Natural killer cell (primary cell): ENCODE measurements at regions not wholly inside any gene's neighbourhood (a gene's known extent, or its start where the extent isn't known, plus 50 kb on each side); places are given as distances from the start of the nearest gene placed in this dataset.

Experiments used
- ATAC-seq, 3 donors: fragments of 150-1000 bp in 2 of 3; fragments of 200-7000 bp in 1 of 3; cut with Tn5 transposase; 1 replicate in 1 of 3; 2 replicates in 2 of 3; pipeline ENCODE4 v1.10.0; 2021; ENCODE audit warnings: mild to moderate bottlenecking in 2 of 3, moderate library complexity in 2 of 3
- DNase-seq, 2 donors: peaks; one replicate each; pipeline versions ENCODE4 v3.0.0 to v3.0.0-alpha.2; 2013 to 2021; ENCODE audit warnings: mixed read lengths in 1 of 2
- H3K27ac ChIP-seq: one replicate; pipeline ENCODE4 v1.5.1; 2013; ENCODE audit warnings: mild to moderate bottlenecking, low read length
- H3K27me3 ChIP-seq: one replicate; pipeline ENCODE4 v1.6.1; 2013; ENCODE audit warnings: low read length; ENCODE audit not compliant: control insufficient read depth, insufficient read depth
- H3K36me3 ChIP-seq: one replicate; pipeline ENCODE4 v1.6.1; 2013; ENCODE audit warnings: low read length; ENCODE audit not compliant: control insufficient read depth, insufficient read depth
- H3K4me1 ChIP-seq: one replicate; pipeline ENCODE4 v1.6.1; 2013; ENCODE audit warnings: low read length; ENCODE audit not compliant: control insufficient read depth, insufficient read depth
- H3K4me3 ChIP-seq: one replicate; pipeline ENCODE4 v1.5.1; 2013; ENCODE audit warnings: low read length
- H3K9me3 ChIP-seq: one replicate; pipeline ENCODE4 v1.6.1; 2013; ENCODE audit warnings: low read length; ENCODE audit not compliant: control insufficient read depth, insufficient read depth
- H3K27ac Mint-ChIP-seq, 2 donors: one replicate each; pipeline ENCODE4 v1.8.0; 2022; ENCODE audit warnings: mild to moderate bottlenecking in 2 of 2, mixed read lengths in 2 of 2, moderate library complexity in 1 of 2
- H3K27me3 Mint-ChIP-seq, 2 donors: one replicate each; pipeline ENCODE4 v1.8.0; 2022; ENCODE audit warnings: low read depth in 2 of 2, mixed read lengths in 2 of 2
- H3K36me3 Mint-ChIP-seq: one replicate; pipeline ENCODE4 v1.8.0; 2022; ENCODE audit warnings: mixed read lengths
- H3K4me1 Mint-ChIP-seq, 2 donors: one replicate each; pipeline ENCODE4 v1.8.0; 2022; ENCODE audit warnings: mixed read lengths in 2 of 2
- H3K4me3 Mint-ChIP-seq: one replicate; pipeline ENCODE4 v1.8.0; 2022; ENCODE audit warnings: mild to moderate bottlenecking, moderate library complexity, mixed read lengths
- H3K9me3 Mint-ChIP-seq, 2 donors: one replicate each; pipeline ENCODE4 v1.8.0; 2022; ENCODE audit warnings: mixed read lengths in 2 of 2
- CTCF ChIP-seq: fragments of 200-600 bp; IDR thresholded peaks from one replicate; pipeline ENCODE4 v1.8.0; 2022; ENCODE audit warnings: antibody characterized with exemption
- WGBS: methylation state at CpG from one replicate; pipeline ENCODE4 v1.1.7; 2013; ENCODE audit warnings: missing lambda C conversion rate; ENCODE audit not compliant: insufficient coverage; 5-methylcytosine and 5-hydroxymethylcytosine counted together
- intact Hi-C: fragments of 100-400 bp; cut with micrococcal nuclease; formaldehyde crosslinking; loops from one replicate; pipeline ENCODE4 v1.14.2; 2022

DNA sequence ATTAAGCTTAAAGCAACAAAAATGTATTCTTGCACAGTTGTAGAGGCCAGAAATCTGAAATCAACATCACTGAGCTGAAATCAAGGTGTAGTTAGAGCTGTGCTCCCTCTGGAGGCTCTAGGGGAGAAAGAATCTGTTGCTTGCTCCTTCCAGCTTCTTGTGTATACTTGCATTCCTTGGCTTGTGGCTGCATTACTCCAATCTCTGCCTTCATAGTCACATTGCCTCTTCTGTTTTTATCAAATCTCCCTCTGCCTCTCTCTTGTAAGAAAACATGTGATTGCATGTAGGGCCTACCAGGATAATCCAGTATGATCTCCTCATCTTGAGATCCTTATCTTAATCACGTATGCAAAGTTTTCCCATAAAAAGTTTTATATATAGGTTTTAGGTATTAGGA, 487.9 kb upstream of the SGO1 start:
- Mint-ChIP-seq H3K36me3 (peaks cover 7% of the 10 kb centered on the region), H3K9me3 (peaks cover 16 to 44% of the 10 kb centered on the region in 2 donors), H3K27me3 (no peaks in the 10 kb centered on the region), H3K4me3 (no peak overlapping the region), H3K4me1 (no peaks in the 10 kb centered on the region), H3K27ac (no peak overlapping the region)
- TF ChIP-seq CTCF: no peak
- ATAC-seq: no peak
- no CpG with 5 or more reads among the region's 1 CpG for WGBS
- H3K4me3 ChIP-seq: no peak overlapping the region
- no peaks in the 10 kb centered on the region for H3K4me1 ChIP-seq
- H3K9me3 ChIP-seq: peaks cover 2% of the 10 kb centered on the region
- H3K36me3 ChIP-seq: no peaks in the 10 kb centered on the region
- intact Hi-C loops: no loop called here
- no peaks in the 10 kb centered on the region for H3K27me3 ChIP-seq
- no peak for DNase-seq
- no peak overlapping the region for H3K27ac ChIP-seq

GRCh38 chr3:20669675-20670074, 483.7 kb upstream of the SGO1 start:
- H3K36me3 Mint-ChIP-seq: peaks cover 22% of the 10 kb centered on the region
- no peaks in the 10 kb centered on the region for H3K36me3 ChIP-seq
- no peak overlapping the region for H3K4me3 ChIP-seq
- intact Hi-C loops: no loop called here
- H3K27ac ChIP-seq: no peak overlapping the region
- H3K27me3 ChIP-seq: no peaks in the 10 kb centered on the region
- DNase-seq (no peak), ATAC-seq (no peak)
- H3K27ac Mint-ChIP-seq: no peak overlapping the region
- H3K4me3 Mint-ChIP-seq: no peak overlapping the region
- 85% methylated on average over 2 of the region's 2 CpGs for WGBS
- peaks cover 5% of the 10 kb centered on the region for H3K9me3 ChIP-seq
- H3K9me3 Mint-ChIP-seq: peaks cover 17 to 37% of the 10 kb centered on the region in 2 donors
- H3K27me3 Mint-ChIP-seq: no peaks in the 10 kb centered on the region
- no peaks in the 10 kb centered on the region for H3K4me1 ChIP-seq
- H3K4me1 Mint-ChIP-seq: no peaks in the 10 kb centered on the region
- TF ChIP-seq CTCF: no peak

DNA sequence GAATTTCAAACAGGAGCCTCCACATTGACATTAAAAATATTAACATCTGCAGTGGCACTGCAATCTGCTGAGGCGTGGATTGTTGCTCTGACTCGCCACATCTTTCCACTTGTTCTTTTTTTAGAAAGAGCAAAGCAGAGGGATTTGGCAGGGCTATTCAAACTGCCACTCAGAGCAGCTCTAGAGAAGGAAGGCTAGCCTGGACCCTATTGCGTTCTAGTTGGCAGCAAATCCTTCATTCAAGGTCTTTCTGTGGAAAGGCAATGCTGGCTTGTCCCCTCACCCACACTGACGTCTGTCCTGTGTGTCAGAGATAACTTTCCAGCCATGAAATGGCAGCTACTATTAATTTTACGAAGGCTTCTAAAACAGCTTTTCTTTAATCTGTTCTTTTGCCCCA, 483.2 kb upstream of the SGO1 start:
- WGBS: 65% methylated on average over 5 of the region's 5 CpGs
- no peak for DNase-seq
- TF ChIP-seq CTCF: no peak
- intact Hi-C loops: no loop called here
- Mint-ChIP-seq H3K4me3 (no peak overlapping the region), H3K9me3 (peaks cover 19 to 38% of the 10 kb centered on the region in 2 donors), H3K4me1 (no peaks in the 10 kb centered on the region), H3K27ac (no peak overlapping the region), H3K36me3 (peaks cover 22% of the 10 kb centered on the region), H3K27me3 (no peaks in the 10 kb centered on the region)
- peaks cover 5% of the 10 kb centered on the region for H3K9me3 ChIP-seq
- no peak overlapping the region for H3K4me3 ChIP-seq
- H3K4me1 ChIP-seq: no peaks in the 10 kb centered on the region
- no peaks in the 10 kb centered on the region for H3K27me3 ChIP-seq
- H3K36me3 ChIP-seq: no peaks in the 10 kb centered on the region
- no peak for ATAC-seq
- no peak overlapping the region for H3K27ac ChIP-seq

DNA sequence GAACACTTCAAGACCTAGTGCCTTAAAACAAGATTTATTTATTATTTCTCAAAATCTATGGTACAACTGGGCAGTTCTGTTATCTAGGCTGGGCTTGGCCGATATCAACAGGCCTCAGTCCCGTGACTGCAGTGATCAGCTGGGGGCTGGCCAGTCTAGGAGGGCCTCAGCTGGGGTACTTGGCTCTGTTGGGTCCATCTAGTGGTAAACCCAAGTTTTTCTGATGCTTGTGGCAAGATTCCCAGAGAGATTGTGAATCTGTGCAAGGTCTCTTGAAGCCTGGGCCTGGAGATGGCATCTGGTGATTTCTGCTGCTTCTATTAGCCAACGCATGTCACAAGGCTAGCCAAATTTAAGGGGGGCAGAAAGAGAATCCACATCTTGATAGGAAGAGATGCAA, 482.4 kb upstream of the SGO1 start:
- TF ChIP-seq CTCF: no peak
- H3K36me3 ChIP-seq: no peaks in the 10 kb centered on the region
- Mint-ChIP-seq H3K36me3 (peaks cover 16% of the 10 kb centered on the region), H3K4me3 (no peak overlapping the region), H3K27me3 (no peaks in the 10 kb centered on the region), H3K9me3 (peaks cover 19 to 33% of the 10 kb centered on the region in 2 donors), H3K27ac (no peak overlapping the region), H3K4me1 (no peaks in the 10 kb centered on the region)
- DNase-seq (no peak), ATAC-seq (no peak)
- H3K4me3 ChIP-seq: no peak overlapping the region
- H3K4me1 ChIP-seq: no peaks in the 10 kb centered on the region
- H3K9me3 ChIP-seq: peaks cover 5% of the 10 kb centered on the region
- no peaks in the 10 kb centered on the region for H3K27me3 ChIP-seq
- H3K27ac ChIP-seq: no peak overlapping the region
- WGBS: 80% methylated on average over 3 of the region's 3 CpGs
- intact Hi-C loops: no loop called here
